ENCODE measurements at regions not wholly inside any gene's neighbourhood (a gene's known extent, or its start where the extent isn't known, plus 50 kb on each side); places are given as distances from the start of the nearest gene placed in this dataset.

GRCh38 chr20:56826705-56827665 lies 197.9 kb downstream of the TFAP2C start:
- H3K27me3 ChIP-seq (ENCODE audit: control insufficient read depth, insufficient read depth, low read length) = no peaks in the 10 kb centered on the region
- no peaks in the 10 kb centered on the region for H3K4me1 ChIP-seq (ENCODE audit: control insufficient read depth, insufficient read depth, low read length)
- no peak overlapping the region for H3K4me2 ChIP-seq (ENCODE audit: low read length)
- no peak overlapping the region for H3K9ac ChIP-seq (ENCODE audit: low read depth, low read length)
- H3K9me3 ChIP-seq (replicated peaks; ENCODE audit: low read length) = peaks cover 14% of the 10 kb centered on the region
- no peak overlapping the region for H3K4me3 ChIP-seq (ENCODE audit: low read length)
- H3K36me3 ChIP-seq (ENCODE audit: insufficient read depth, low read length) = no peaks in the 10 kb centered on the region

GRCh38 chr20:56827763-56828162 lies 198.7 kb downstream of the TFAP2C start:
- H3K9ac ChIP-seq (ENCODE audit: low read depth, low read length) = no peak overlapping the region
- no peak overlapping the region for H3K4me3 ChIP-seq (ENCODE audit: low read length)
- no peak overlapping the region for H3K4me2 ChIP-seq (ENCODE audit: low read length)
- no peaks in the 10 kb centered on the region for H3K36me3 ChIP-seq (ENCODE audit: insufficient read depth, low read length)
- H3K4me1 ChIP-seq (ENCODE audit: control insufficient read depth, insufficient read depth, low read length) = no peaks in the 10 kb centered on the region
- peaks cover 14% of the 10 kb centered on the region for H3K9me3 ChIP-seq (replicated peaks; ENCODE audit: low read length)
- no peaks in the 10 kb centered on the region for H3K27me3 ChIP-seq (ENCODE audit: control insufficient read depth, insufficient read depth, low read length)

GRCh38 chr20:56828402-56828801 lies 199.3 kb downstream of the TFAP2C start:
- Histone ChIP-seq H3K27me3 (ENCODE audit: control insufficient read depth, insufficient read depth, low read length) (no peaks in the 10 kb centered on the region), H3K4me3 (ENCODE audit: low read length) (no peak overlapping the region), H3K9me3 (replicated peaks; ENCODE audit: low read length) (peaks cover 14% of the 10 kb centered on the region), H3K4me2 (ENCODE audit: low read length) (no peak overlapping the region), H3K4me1 (ENCODE audit: control insufficient read depth, insufficient read depth, low read length) (no peaks in the 10 kb centered on the region), H3K9ac (ENCODE audit: low read depth, low read length) (no peak overlapping the region), H3K36me3 (ENCODE audit: insufficient read depth, low read length) (no peaks in the 10 kb centered on the region)

GRCh38 chr20:56829788-56830385 lies 200.8 kb downstream of the TFAP2C start:
- Histone ChIP-seq H3K4me2 (ENCODE audit: low read length) (no peak overlapping the region), H3K4me1 (ENCODE audit: control insufficient read depth, insufficient read depth, low read length) (no peaks in the 10 kb centered on the region), H3K27me3 (ENCODE audit: control insufficient read depth, insufficient read depth, low read length) (no peaks in the 10 kb centered on the region), H3K9ac (ENCODE audit: low read depth, low read length) (no peak overlapping the region), H3K4me3 (ENCODE audit: low read length) (no peak overlapping the region), H3K9me3 (replicated peaks; ENCODE audit: low read length) (peaks cover 14% of the 10 kb centered on the region), H3K36me3 (ENCODE audit: insufficient read depth, low read length) (no peaks in the 10 kb centered on the region)

- H3K36me3 ChIP-seq (ENCODE audit: insufficient read depth, low read length) = no peaks in the 10 kb centered on the region
- H3K9ac ChIP-seq (ENCODE audit: low read depth, low read length) = no peak overlapping the region
- H3K4me2 ChIP-seq (ENCODE audit: low read length) = no peak overlapping the region
- no peaks in the 10 kb centered on the region for H3K4me1 ChIP-seq (ENCODE audit: control insufficient read depth, insufficient read depth, low read length)
- H3K27me3 ChIP-seq (ENCODE audit: control insufficient read depth, insufficient read depth, low read length) = no peaks in the 10 kb centered on the region
- peaks cover 19% of the 10 kb centered on the region for H3K9me3 ChIP-seq (replicated peaks; ENCODE audit: low read length)
- no peak overlapping the region for H3K4me3 ChIP-seq (ENCODE audit: low read length)
These were observed 202.7 kb downstream of the TFAP2C start for GRCh38 chr20:56831795-56832194.

GRCh38 chr20:56833427-56833826 lies 204.3 kb downstream of the TFAP2C start:
- no peaks in the 10 kb centered on the region for H3K36me3 ChIP-seq (ENCODE audit: insufficient read depth, low read length)
- H3K9me3 ChIP-seq (replicated peaks; ENCODE audit: low read length) = peaks cover 16% of the 10 kb centered on the region
- no peaks in the 10 kb centered on the region for H3K27me3 ChIP-seq (ENCODE audit: control insufficient read depth, insufficient read depth, low read length)
- no peak overlapping the region for H3K4me3 ChIP-seq (ENCODE audit: low read length)
- no peak overlapping the region for H3K4me2 ChIP-seq (ENCODE audit: low read length)
- no peak overlapping the region for H3K9ac ChIP-seq (ENCODE audit: low read depth, low read length)
- no peaks in the 10 kb centered on the region for H3K4me1 ChIP-seq (ENCODE audit: control insufficient read depth, insufficient read depth, low read length)

GRCh38 chr20:56835829-56836550 lies 206.9 kb downstream of the TFAP2C start:
- Histone ChIP-seq H3K9ac (ENCODE audit: low read depth, low read length) (no peak overlapping the region), H3K4me3 (ENCODE audit: low read length) (no peak overlapping the region), H3K9me3 (replicated peaks; ENCODE audit: low read length) (peaks cover 15% of the 10 kb centered on the region), H3K36me3 (ENCODE audit: insufficient read depth, low read length) (no peaks in the 10 kb centered on the region), H3K27me3 (ENCODE audit: control insufficient read depth, insufficient read depth, low read length) (no peaks in the 10 kb centered on the region), H3K4me2 (ENCODE audit: low read length) (no peak overlapping the region), H3K4me1 (ENCODE audit: control insufficient read depth, insufficient read depth, low read length) (no peaks in the 10 kb centered on the region)

GRCh38 chr20:56839222-56839621 lies 210.1 kb downstream of the TFAP2C start:
- Histone ChIP-seq H3K4me1 (ENCODE audit: control insufficient read depth, insufficient read depth, low read length) (no peaks in the 10 kb centered on the region), H3K36me3 (ENCODE audit: insufficient read depth, low read length) (no peaks in the 10 kb centered on the region), H3K4me2 (ENCODE audit: low read length) (no peak overlapping the region), H3K27me3 (ENCODE audit: control insufficient read depth, insufficient read depth, low read length) (no peaks in the 10 kb centered on the region), H3K9me3 (replicated peaks; ENCODE audit: low read length) (peaks cover 15% of the 10 kb centered on the region), H3K9ac (ENCODE audit: low read depth, low read length) (no peak overlapping the region), H3K4me3 (ENCODE audit: low read length) (no peak overlapping the region)

GRCh38 chr20:56839786-56840185 lies 210.7 kb downstream of the TFAP2C start:
- no peak overlapping the region for H3K4me3 ChIP-seq (ENCODE audit: low read length)
- H3K4me2 ChIP-seq (ENCODE audit: low read length) = no peak overlapping the region
- H3K36me3 ChIP-seq (ENCODE audit: insufficient read depth, low read length) = no peaks in the 10 kb centered on the region
- H3K4me1 ChIP-seq (ENCODE audit: control insufficient read depth, insufficient read depth, low read length) = no peaks in the 10 kb centered on the region
- H3K9ac ChIP-seq (ENCODE audit: low read depth, low read length) = no peak overlapping the region
- H3K9me3 ChIP-seq (replicated peaks; ENCODE audit: low read length) = peaks cover 15% of the 10 kb centered on the region
- H3K27me3 ChIP-seq (ENCODE audit: control insufficient read depth, insufficient read depth, low read length) = no peaks in the 10 kb centered on the region

- H3K36me3 ChIP-seq (ENCODE audit: insufficient read depth, low read length) = no peaks in the 10 kb centered on the region
- H3K4me1 ChIP-seq (ENCODE audit: control insufficient read depth, insufficient read depth, low read length) = no peaks in the 10 kb centered on the region
- H3K27me3 ChIP-seq (ENCODE audit: control insufficient read depth, insufficient read depth, low read length) = no peaks in the 10 kb centered on the region
- no peak overlapping the region for H3K9ac ChIP-seq (ENCODE audit: low read depth, low read length)
- H3K9me3 ChIP-seq (replicated peaks; ENCODE audit: low read length) = peaks cover 15% of the 10 kb centered on the region
- no peak overlapping the region for H3K4me2 ChIP-seq (ENCODE audit: low read length)
- H3K4me3 ChIP-seq (ENCODE audit: low read length) = no peak overlapping the region
These were observed 211.7 kb downstream of the TFAP2C start for GRCh38 chr20:56840716-56841261.

- no peaks in the 10 kb centered on the region for H3K4me1 ChIP-seq (ENCODE audit: control insufficient read depth, insufficient read depth, low read length)
These were observed 212.3 kb downstream of the TFAP2C start for GRCh38 chr20:56841346-56841908.

More at GRCh38 chr20:56841346-56841908, 212.3 kb downstream of the TFAP2C start:
- peaks cover 10% of the 10 kb centered on the region for H3K9me3 ChIP-seq (replicated peaks; ENCODE audit: low read length)
- H3K9ac ChIP-seq (ENCODE audit: low read depth, low read length) = no peak overlapping the region
- H3K4me3 ChIP-seq (ENCODE audit: low read length) = no peak overlapping the region
- H3K27me3 ChIP-seq (ENCODE audit: control insufficient read depth, insufficient read depth, low read length) = no peaks in the 10 kb centered on the region
- H3K36me3 ChIP-seq (ENCODE audit: insufficient read depth, low read length) = no peaks in the 10 kb centered on the region
- H3K4me2 ChIP-seq (ENCODE audit: low read length) = no peak overlapping the region

Measured in skeletal muscle satellite cell (primary cell).